Hypothalamus (tissue), 51 donors: ENCODE measurements at regions not wholly inside any gene's neighbourhood (a gene's known extent, or its start where the extent isn't known, plus 50 kb on each side); places are given as distances from the start of the nearest gene placed in this dataset.
"Not testable (repeated sequence)": the region's sequence is repeated elsewhere in the genome, so short reads cannot be mapped to it uniquely, and the experiment has no call there.

Experiments used
- DNase-seq, 51 donors: peaks; one replicate each; lab custom pipeline; 2025; lab: John Stamatoyannopoulos, UW

DNA sequence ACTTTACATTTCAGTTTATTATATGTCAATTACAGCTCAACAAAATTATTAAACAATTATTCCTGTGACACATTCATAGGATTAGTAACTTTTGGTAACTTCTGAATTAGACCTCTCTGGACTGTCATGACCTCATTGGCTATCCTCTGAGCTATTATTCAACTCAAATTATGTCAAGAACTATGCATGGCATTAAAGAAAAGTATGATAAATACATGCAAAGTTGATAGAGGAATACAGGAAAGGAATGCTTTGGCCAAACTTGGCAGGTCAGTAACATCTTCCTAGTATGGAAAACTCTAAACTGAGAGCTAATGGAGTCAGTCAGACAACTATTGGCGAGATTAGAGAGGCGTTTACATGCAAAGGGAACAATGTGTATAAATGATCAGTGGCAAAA lies 158.4 kb downstream of the DUSP10 start:
- no peak for DNase-seq

DNA sequence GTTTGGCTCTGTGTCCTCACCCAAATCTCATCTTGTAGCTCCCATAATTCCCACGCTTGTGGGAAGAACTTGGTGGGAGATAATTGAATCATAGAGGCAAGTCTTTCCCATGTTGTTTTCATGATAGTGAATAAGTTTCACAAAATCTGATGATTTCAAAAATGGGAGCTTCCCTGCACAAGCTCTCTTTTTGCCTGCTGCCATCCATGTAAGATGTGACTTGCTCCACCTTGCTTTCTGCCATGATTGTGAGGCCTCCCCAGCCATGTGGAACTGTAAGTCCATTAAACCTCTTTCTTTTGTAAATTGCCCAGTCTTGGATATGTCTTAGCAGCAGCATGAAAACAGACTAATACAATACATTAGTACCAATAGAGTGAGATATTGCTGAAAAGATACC lies 154.9 kb downstream of the DUSP10 start:
- not testable (repeated sequence) for DNase-seq

DNA sequence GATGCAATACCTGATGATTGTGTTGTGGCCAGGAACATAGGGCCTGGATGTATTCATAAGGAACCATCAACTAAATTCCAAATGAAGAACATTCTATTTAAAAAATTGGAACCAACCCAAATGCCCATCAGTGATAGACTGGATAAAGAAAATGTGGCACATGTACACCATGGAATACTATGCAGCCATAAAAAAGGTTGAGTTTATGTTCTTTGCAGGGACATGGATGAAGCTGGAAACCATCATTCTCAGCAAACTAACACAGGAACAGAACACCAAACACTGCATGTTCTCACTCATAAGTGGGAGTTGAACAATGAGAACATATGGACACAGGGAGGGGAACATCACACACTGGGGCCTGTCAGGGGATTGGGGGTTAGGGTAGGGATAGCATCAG lies 150.6 kb downstream of the DUSP10 start:
- DNase-seq: not testable (repeated sequence)

GRCh38 chr1:221594576-221594975 lies 147.3 kb downstream of the DUSP10 start:
- no peak for DNase-seq

GRCh38 chr1:221598122-221598521 lies 143.8 kb downstream of the DUSP10 start:
- DNase-seq: peak in 7 of 51 donors; percentile 5 to 51 (median 15)

- DNase-seq: no peak
Observed at GRCh38 chr1:221601166-221601565, 140.7 kb downstream of the DUSP10 start.

- no peak for DNase-seq
Observed at GRCh38 chr1:221602830-221603229, 139.1 kb downstream of the DUSP10 start.

GRCh38 chr1:221604390-221604789 lies 137.5 kb downstream of the DUSP10 start:
- DNase-seq: not testable (repeated sequence)

- no peak for DNase-seq
Observed at GRCh38 chr1:221604948-221605347, 136.9 kb downstream of the DUSP10 start.

GRCh38 chr1:221605569-221605968 lies 136.3 kb downstream of the DUSP10 start:
- DNase-seq: no peak

GRCh38 chr1:221606256-221606655 lies 135.6 kb downstream of the DUSP10 start:
- no peak for DNase-seq

DNA sequence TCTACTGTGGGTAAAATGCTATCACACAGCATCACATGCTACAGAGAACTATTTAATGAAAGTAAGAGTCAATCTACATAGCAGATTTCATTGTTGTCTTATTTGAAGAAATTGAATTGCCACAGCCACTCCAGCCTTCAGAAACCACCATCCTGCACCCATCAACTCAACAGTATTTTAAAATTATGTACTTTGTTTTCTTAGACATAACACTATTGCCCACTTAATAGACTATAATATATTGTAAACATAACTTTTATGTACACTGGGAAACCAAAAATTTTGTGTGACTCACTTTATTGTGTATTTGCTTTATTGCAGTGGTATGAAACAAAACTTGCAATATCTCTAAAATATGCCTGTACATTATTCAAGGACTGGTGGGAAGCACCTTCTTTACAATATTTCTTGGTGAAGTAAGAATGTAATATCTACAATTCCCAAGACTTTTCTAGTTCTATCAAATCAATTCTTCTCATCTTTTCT lies 133.0 kb downstream of the DUSP10 start:
- DNase-seq: no peak

DNA sequence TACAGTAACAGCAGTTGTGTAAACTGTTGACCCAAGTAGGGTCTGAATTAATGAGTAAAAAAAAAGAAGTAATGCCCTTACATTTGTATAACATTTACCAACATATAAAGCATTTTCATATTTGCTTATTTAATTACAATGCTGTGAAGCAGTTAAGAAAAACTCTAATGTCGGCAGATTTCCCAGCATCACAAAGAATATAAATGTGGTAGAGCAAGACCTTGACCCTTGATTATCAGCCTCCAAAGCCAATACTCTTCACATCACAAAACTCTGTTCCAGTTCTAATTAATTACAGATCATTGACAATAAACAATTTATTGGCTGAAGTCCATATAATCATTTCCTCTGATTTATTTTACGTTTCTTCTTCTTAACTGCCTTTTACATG lies 130.2 kb downstream of the DUSP10 start:
- no peak for DNase-seq

- DNase-seq: peak in 3 of 51 donors; percentile 3 to 31 (median 6)
Observed at GRCh38 chr1:221612047-221612777, 129.7 kb downstream of the DUSP10 start.

DNA sequence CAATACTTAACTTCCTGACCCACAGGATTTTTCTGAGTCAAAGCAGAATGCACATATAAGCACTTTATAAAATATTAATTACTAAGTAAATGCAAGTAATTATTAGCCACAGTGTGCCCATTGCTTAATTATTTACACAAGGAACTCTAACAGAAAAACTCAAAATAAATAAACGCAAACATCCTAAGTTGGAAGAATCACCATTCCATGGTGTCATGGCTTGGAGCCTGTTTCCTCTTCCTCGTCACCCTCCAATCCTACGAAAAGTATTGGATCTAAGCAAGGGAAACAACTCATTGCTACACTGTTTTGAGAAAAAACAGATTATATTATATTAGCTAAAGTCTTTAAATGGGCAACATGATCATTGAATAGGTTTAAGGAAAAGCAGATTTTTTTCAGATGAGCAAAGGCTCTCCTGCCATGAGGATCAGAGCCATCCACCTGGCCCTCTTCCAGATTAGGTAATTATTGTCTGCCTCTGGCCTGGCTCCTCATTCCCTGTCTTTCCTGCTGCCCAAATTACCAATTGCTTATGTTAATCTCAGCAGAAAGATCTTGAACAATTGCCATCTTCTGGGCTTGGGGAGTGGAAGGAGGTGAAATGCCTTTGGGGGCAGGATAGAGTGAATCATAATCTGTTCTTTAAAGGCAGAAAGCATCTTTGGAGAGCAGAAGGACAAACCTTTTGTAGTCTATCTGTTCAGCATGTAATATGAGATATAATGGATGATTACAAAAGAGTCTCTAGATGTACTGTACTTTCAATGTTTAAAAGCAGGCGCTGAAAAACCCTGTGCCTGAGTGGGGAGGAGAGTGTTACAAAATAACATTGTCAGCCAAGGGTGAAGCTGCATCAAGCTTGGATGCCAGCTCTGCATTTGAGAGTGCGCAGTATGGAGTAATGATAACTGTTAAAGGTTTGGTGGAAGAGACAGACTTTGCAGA lies 121.2 kb downstream of the DUSP10 start:
- no peak for DNase-seq

- no peak for DNase-seq
Observed at GRCh38 chr1:221621683-221622082, 120.2 kb downstream of the DUSP10 start.

- DNase-seq: no peak
Observed at GRCh38 chr1:221622389-221622788, 119.5 kb downstream of the DUSP10 start.

DNA sequence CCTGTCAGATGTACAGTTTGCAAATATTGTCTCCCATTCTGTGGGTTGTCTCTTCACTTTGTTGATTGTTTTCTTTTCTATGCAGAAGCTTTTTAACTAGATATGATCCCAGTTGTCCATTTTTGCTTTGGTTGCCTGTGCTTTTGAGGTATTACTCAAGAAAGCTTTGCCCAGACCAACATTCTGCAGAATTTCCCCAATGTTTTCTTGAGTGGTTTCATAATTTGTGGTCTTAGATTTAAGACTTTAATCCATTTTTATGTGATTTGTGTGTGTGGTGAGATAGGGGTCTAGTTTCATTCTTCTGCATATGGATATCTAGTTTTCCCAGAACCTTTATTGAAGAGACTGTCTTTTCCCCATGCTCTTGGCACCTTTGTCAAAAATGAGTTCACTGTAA lies 116.9 kb downstream of the DUSP10 start:
- DNase-seq: no peak

- DNase-seq: no peak
Observed at GRCh38 chr1:221626041-221626440, 115.8 kb downstream of the DUSP10 start.

- DNase-seq: no peak
Observed at GRCh38 chr1:221630236-221630635, 111.7 kb downstream of the DUSP10 start.

GRCh38 chr1:221631556-221631955 lies 110.3 kb downstream of the DUSP10 start:
- no peak for DNase-seq

- no peak for DNase-seq
Observed at GRCh38 chr1:221632072-221632471, 109.8 kb downstream of the DUSP10 start.
